H1 (cell line): ENCODE measurements at regions not wholly inside any gene's neighbourhood (a gene's known extent, or its start where the extent isn't known, plus 50 kb on each side); places are given as distances from the start of the nearest gene placed in this dataset.

Experiments used
- CTCF ChIA-PET: fragments of 300-600 bp; sonication (Branson Sonifier 250); formaldehyde crosslinking; loops from one replicate; lab custom pipeline; 2021; ENCODE audit not compliant: partially characterized antibody; lab: Charles Lee
- POLR2A ChIA-PET: fragments of 300-600 bp; sonication (Branson Sonifier 250); formaldehyde crosslinking; loops from one replicate; lab custom pipeline; 2021; ENCODE audit warnings: inconsistent platforms; ENCODE audit not compliant: partially characterized antibody; lab: Charles Lee
- DNase-seq, 2 experiments: peaks; one replicate each; pipeline versions ENCODE4 v3.0.0 to v3.0.0-alpha.2; 2010 to 2022; ENCODE audit warnings: low spot score in 2 of 2, low read depth in 1 of 2, mixed read lengths in 1 of 2
- FAIRE-seq: peaks from 2 replicates; lab custom pipeline; 2011; peaks lifted over from hg19 to GRCh38; lab: Jason Lieb, UNC
- H2AFZ ChIP-seq: 2 replicates; pipeline ENCODE4 v1.8.1; 2012; ENCODE audit warnings: low read length, inconsistent platforms
- H2AK5ac ChIP-seq: 2 replicates; pipeline ENCODE4 v1.6.1; 2013; ENCODE audit warnings: low read depth, low read length
- H2BK120ac ChIP-seq: replicated peaks from 2 replicates; pipeline ENCODE3; 2013; ENCODE audit warnings: low read depth, low read length, inconsistent platforms
- H2BK12ac ChIP-seq: 2 replicates; pipeline ENCODE4 v1.6.1; 2013; ENCODE audit warnings: low read depth, low read length
- H2BK15ac ChIP-seq: 2 replicates; pipeline ENCODE4 v1.6.1; 2013; ENCODE audit warnings: low read length
- H2BK20ac ChIP-seq: 2 replicates; pipeline ENCODE4 v1.6.1; 2013; ENCODE audit warnings: low read length
- H2BK5ac ChIP-seq: 2 replicates; pipeline ENCODE4 v1.6.1; 2013; ENCODE audit warnings: low read depth, low read length
- H3K14ac ChIP-seq: 2 replicates; pipeline ENCODE4 v1.6.1; 2013; ENCODE audit warnings: inconsistent platforms; ENCODE audit not compliant: insufficient read length
- H3K18ac ChIP-seq: 2 replicates; pipeline ENCODE4 v1.6.1; 2013; ENCODE audit warnings: low read length; ENCODE audit errors: extremely low read depth
- H3K23ac ChIP-seq: 2 replicates; pipeline ENCODE4 v1.6.1; 2013; ENCODE audit warnings: inconsistent platforms; ENCODE audit not compliant: insufficient read length
- H3K23me2 ChIP-seq: 2 replicates; pipeline ENCODE4 v1.6.1; 2013; ENCODE audit warnings: low read depth, low read length
- H3K27ac ChIP-seq: 2 replicates; pipeline ENCODE4 v1.6.1; 2011; ENCODE audit warnings: low read depth, low read length, inconsistent platforms
- H3K27me3 ChIP-seq, 4 experiments: replicated peaks in 1 of 4; 1 replicate in 1 of 4; 2 replicates in 3 of 4; pipeline versions ENCODE4 v1.6.1 to v1.8.1; 2011 to 2013; ENCODE audit warnings: low read length in 3 of 4, mild to moderate bottlenecking in 3 of 4, inconsistent platforms in 2 of 4, mixed read lengths in 2 of 4, moderate library complexity in 1 of 4; ENCODE audit not compliant: control insufficient read depth in 3 of 4, insufficient read depth in 3 of 4; ENCODE audit errors: extremely low read depth in 1 of 4
- H3K36me3 ChIP-seq, 4 experiments: 2 replicates each; pipeline versions ENCODE4 v1.6.1 to v1.8.1; 2011 to 2013; ENCODE audit warnings: mild to moderate bottlenecking in 4 of 4, low read length in 3 of 4, moderate library complexity in 2 of 4, control low read depth in 1 of 4, inconsistent platforms in 1 of 4; ENCODE audit not compliant: insufficient read depth in 4 of 4, control insufficient read depth in 2 of 4
- H3K4ac ChIP-seq: replicated peaks from 2 replicates; pipeline ENCODE3; 2013; ENCODE audit warnings: low read length, low read depth, mixed read lengths, inconsistent platforms; ENCODE audit not compliant: insufficient read length
- H3K4me1 ChIP-seq, 4 experiments: replicated peaks in 1 of 4; 1 replicate in 1 of 4; 2 replicates in 3 of 4; pipeline versions ENCODE4 v1.6.1 to v1.8.1; 2011 to 2013; ENCODE audit warnings: low read length in 3 of 4, inconsistent platforms in 2 of 4, mixed read lengths in 1 of 4; ENCODE audit not compliant: insufficient read depth in 4 of 4, control insufficient read depth in 3 of 4
- H3K4me2 ChIP-seq, 2 experiments: 2 replicates each; pipeline versions ENCODE4 v1.6.1 to v1.8.1; 2011 to 2013; ENCODE audit warnings: low read depth in 2 of 2, low read length in 2 of 2, control low read depth in 1 of 2, inconsistent platforms in 1 of 2, mild to moderate bottlenecking in 1 of 2; ENCODE audit not compliant: insufficient read depth in 1 of 2
- H3K4me3 ChIP-seq, 4 experiments: fragments of 200-600, 300-600 bp in 1 of 4; sonication (generic), shearing (Covaris generic), sonication (Bioruptor Twin) in 1 of 4; 2 replicates each; pipeline versions ENCODE4 v1.5.1 to v1.8.1; 2011 to 2016; ENCODE audit warnings: low read length in 4 of 4, low read depth in 3 of 4, control low read depth in 2 of 4, inconsistent platforms in 2 of 4, mild to moderate bottlenecking in 2 of 4, mixed read lengths in 1 of 4, moderate library complexity in 1 of 4; ENCODE audit not compliant: insufficient read depth in 2 of 4; ENCODE audit errors: extremely low read depth in 1 of 4
- H3K56ac ChIP-seq: replicated peaks from 2 replicates; pipeline ENCODE3; 2013; ENCODE audit warnings: low read depth, mild to moderate bottlenecking, mixed read lengths, low read length, inconsistent platforms; ENCODE audit not compliant: insufficient read length
- H3K79me1 ChIP-seq: 2 replicates; pipeline ENCODE4 v1.6.1; 2013; ENCODE audit warnings: low read depth, low read length, control low read depth
- H3K79me2 ChIP-seq, 2 experiments: 2 replicates each; pipeline versions ENCODE4 v1.6.1 to v1.8.1; 2012 to 2013; ENCODE audit warnings: low read length in 2 of 2, mild to moderate bottlenecking in 2 of 2, inconsistent platforms in 1 of 2; ENCODE audit not compliant: insufficient read depth in 2 of 2, control insufficient read depth in 1 of 2
- H3K9ac ChIP-seq, 4 experiments: replicated peaks in 1 of 4; 1 replicate in 1 of 4; 2 replicates in 3 of 4; pipeline versions ENCODE4 v1.6.1 to v1.8.1; 2011 to 2013; ENCODE audit warnings: low read depth in 3 of 4, low read length in 3 of 4, control low read depth in 2 of 4, mild to moderate bottlenecking in 2 of 4, moderate library complexity in 2 of 4, inconsistent platforms in 1 of 4; ENCODE audit errors: extremely low read depth in 1 of 4
- H3K9me3 ChIP-seq, 2 experiments: 2 replicates each; pipeline versions ENCODE4 v1.6.1 to v1.8.1; 2012 to 2013; ENCODE audit warnings: mild to moderate bottlenecking in 2 of 2, moderate library complexity in 2 of 2, control low read depth in 1 of 2, inconsistent platforms in 1 of 2, low read depth in 1 of 2, low read length in 1 of 2, mixed read lengths in 1 of 2; ENCODE audit not compliant: insufficient read depth in 2 of 2
- H4K20me1 ChIP-seq, 2 experiments: replicated peaks in 1 of 2; 2 replicates each; pipeline versions ENCODE3 to v1.8.1; 2011 to 2013; ENCODE audit warnings: inconsistent platforms in 2 of 2, low read length in 2 of 2, mild to moderate bottlenecking in 1 of 2; ENCODE audit not compliant: insufficient read depth in 2 of 2, control insufficient read depth in 1 of 2
- H4K5ac ChIP-seq: 2 replicates; pipeline ENCODE4 v1.6.1; 2013; ENCODE audit warnings: low read length, low read depth, mixed read lengths, inconsistent platforms; ENCODE audit not compliant: insufficient read length
- H4K8ac ChIP-seq: 2 replicates; pipeline ENCODE4 v1.8.0; 2013; ENCODE audit warnings: mild to moderate bottlenecking, moderate library complexity, low read length, inconsistent platforms; ENCODE audit not compliant: insufficient read depth; ENCODE audit errors: extremely low read depth
- H4K91ac ChIP-seq: replicated peaks from 2 replicates; pipeline ENCODE3; 2013; ENCODE audit warnings: low read length, mixed read lengths, inconsistent platforms; ENCODE audit not compliant: insufficient read length
- CREB1 ChIP-seq: IDR thresholded peaks from 2 replicates; pipeline ENCODE4 v1.6.1; 2012; ENCODE audit warnings: inconsistent platforms
- EP300 ChIP-seq, 2 experiments: IDR thresholded peaks; 1 replicate in 1 of 2; 2 replicates in 1 of 2; pipeline ENCODE4 v1.6.1; 2011 to 2012; ENCODE audit warnings: low read depth in 2 of 2, low read length in 2 of 2, mild to moderate bottlenecking in 2 of 2, borderline replicate concordance in 1 of 2, inconsistent platforms in 1 of 2, moderate library complexity in 1 of 2
- JUND ChIP-seq: IDR thresholded peaks from 2 replicates; pipeline ENCODE4 v1.6.1; 2011; ENCODE audit warnings: mild to moderate bottlenecking, improper control_type of control experiment, low read length
- POLR2A ChIP-seq, 2 experiments: IDR thresholded peaks; 1 replicate in 1 of 2; 2 replicates in 1 of 2; pipeline ENCODE4 v1.6.1; 2011; ENCODE audit warnings: low read depth in 2 of 2, low read length in 2 of 2, mild to moderate bottlenecking in 2 of 2; ENCODE audit errors: control extremely low read depth in 1 of 2
- SIX5 ChIP-seq: IDR thresholded peaks from 2 replicates; pipeline ENCODE4 v1.6.1; 2011; ENCODE audit warnings: mild to moderate bottlenecking, low read depth, low read length
- SUZ12 ChIP-seq: fragments of 200-600 bp; sonication (generic); IDR thresholded peaks from 2 replicates; pipeline ENCODE4 v1.6.1; 2012; ENCODE audit warnings: mild to moderate bottlenecking, inconsistent platforms, low read length, moderate library complexity, mixed read lengths
- TEAD4 ChIP-seq: IDR thresholded peaks from 2 replicates; pipeline ENCODE4 v1.6.1; 2012; ENCODE audit warnings: low read depth, low read length, inconsistent platforms, mixed read lengths
- WGBS, 2 experiments: shearing (Covaris generic) in 1 of 2; methylation state at CpG; one replicate each; pipeline versions ENCODE4 v1.1.6 to v1.1.7; 2013 to 2015; ENCODE audit warnings: low lambda C conversion rate in 2 of 2, mixed read lengths in 2 of 2, inconsistent platforms in 1 of 2, low coverage in 1 of 2, missing lambda C conversion rate in 1 of 2; ENCODE audit not compliant: insufficient replicate concordance in 2 of 2, insufficient coverage in 1 of 2, insufficient read length in 1 of 2; ENCODE audit errors: extremely low coverage in 1 of 2, missing lambda C conversion rate in 1 of 2; 5-methylcytosine and 5-hydroxymethylcytosine counted together
- TF ChIP-seq, protein P1 (sequence below): IDR thresholded peaks from 2 replicates; pipeline ENCODE4 v1.6.1; 2012; ENCODE audit warnings: low read length, inconsistent platforms

DNA sequence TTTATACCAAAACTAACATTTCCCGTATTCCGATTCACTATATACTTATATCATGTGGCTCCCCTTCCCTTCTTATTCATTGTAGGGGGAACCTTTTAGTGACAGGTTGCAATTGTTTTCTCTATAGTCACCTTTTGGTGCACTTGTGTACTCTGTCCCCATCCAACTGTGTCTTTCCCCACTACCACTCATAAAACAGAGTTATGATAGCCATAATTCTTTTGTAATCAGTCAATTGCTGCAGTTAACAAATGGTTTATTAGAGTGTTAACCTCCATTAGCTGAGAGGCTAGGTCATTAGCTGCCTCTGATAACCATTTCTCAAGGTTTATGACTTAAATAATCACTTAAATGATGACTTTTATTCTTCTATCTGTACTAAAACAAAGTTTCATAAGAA lies 338.1 kb upstream of the SEL1L start:
- FAIRE-seq (no peak), DNase-seq (no peak)
- Histone ChIP-seq H2AFZ (no peak overlapping the region), H2BK120ac (no peak overlapping the region), H3K79me1 (no peaks in the 10 kb centered on the region), H3K27me3 (peaks cover 0 to 1% (median 0%) of the 10 kb centered on the region in 4 experiments; a peak in 1 of 7 replicates), H2BK15ac (no peak overlapping the region), H3K36me3 (no peaks in the 10 kb centered on the region), H3K4me3 (no peak overlapping the region), H2BK5ac (no peak overlapping the region), H4K20me1 (no peaks in the 10 kb centered on the region), H2AK5ac (no peak overlapping the region), H2BK20ac (no peak overlapping the region), H3K9me3 (peaks cover 9 to 14% of the 10 kb centered on the region in 2 experiments), H3K18ac (no peak overlapping the region), H3K9ac (no peak overlapping the region), H3K4me1 (no peaks in the 10 kb centered on the region), H4K5ac (no peak overlapping the region), H3K56ac (no peak overlapping the region), H3K79me2 (no peaks in the 10 kb centered on the region), H3K4me2 (no peak overlapping the region), H3K23me2 (no peaks in the 10 kb centered on the region), H3K14ac (no peak overlapping the region), H3K23ac (no peak overlapping the region), H3K4ac (no peak overlapping the region), H2BK12ac (no peak overlapping the region), H3K27ac (no peak overlapping the region), H4K8ac (no peak overlapping the region), H4K91ac (no peak overlapping the region)
- 94 to 100% methylated on average over 2 of the region's 2 CpGs for WGBS, 2 experiments
- TF ChIP-seq, protein P1, sequence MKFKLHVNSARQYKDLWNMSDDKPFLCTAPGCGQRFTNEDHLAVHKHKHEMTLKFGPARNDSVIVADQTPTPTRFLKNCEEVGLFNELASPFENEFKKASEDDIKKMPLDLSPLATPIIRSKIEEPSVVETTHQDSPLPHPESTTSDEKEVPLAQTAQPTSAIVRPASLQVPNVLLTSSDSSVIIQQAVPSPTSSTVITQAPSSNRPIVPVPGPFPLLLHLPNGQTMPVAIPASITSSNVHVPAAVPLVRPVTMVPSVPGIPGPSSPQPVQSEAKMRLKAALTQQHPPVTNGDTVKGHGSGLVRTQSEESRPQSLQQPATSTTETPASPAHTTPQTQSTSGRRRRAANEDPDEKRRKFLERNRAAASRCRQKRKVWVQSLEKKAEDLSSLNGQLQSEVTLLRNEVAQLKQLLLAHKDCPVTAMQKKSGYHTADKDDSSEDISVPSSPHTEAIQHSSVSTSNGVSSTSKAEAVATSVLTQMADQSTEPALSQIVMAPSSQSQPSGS = no peak
- no peak for TF ChIP-seq EP300 (IDR thresholded peaks at IDR 0.05; ENCODE audit: borderline replicate concordance in 1 of 2, low read depth in 2 of 2, low read length in 2 of 2)
- no peak for TF ChIP-seq SUZ12
- TF ChIP-seq CREB1 = no peak
- no peak for TF ChIP-seq TEAD4
- TF ChIP-seq SIX5 = no peak
- TF ChIP-seq JUND = no peak
- no peak for TF ChIP-seq POLR2A (IDR thresholded peaks at IDR 0.05; ENCODE audit: control extremely low read depth in 1 of 2, low read depth in 2 of 2, low read length in 2 of 2)
- CTCF ChIA-PET = no interaction called here
- POLR2A ChIA-PET = no interaction called here
